Epithelial cell of esophagus (primary cell): ENCODE measurements at regions not wholly inside any gene's neighbourhood (a gene's known extent, or its start where the extent isn't known, plus 50 kb on each side); places are given as distances from the start of the nearest gene placed in this dataset.

Source experiments
- DNase-seq: peaks from one replicate; pipeline ENCODE4 v3.0.0; 2010; ENCODE audit warnings: low read depth
- H3K4me3 ChIP-seq: 2 replicates; pipeline ENCODE4 v1.5.1; 2011; ENCODE audit warnings: mild to moderate bottlenecking, low read length, control low read depth
- CTCF ChIP-seq: IDR thresholded peaks from 2 replicates; pipeline ENCODE4 v1.5.1; 2011; ENCODE audit warnings: low read depth, mild to moderate bottlenecking, low read length, control low read depth, inconsistent platforms; ENCODE audit not compliant: insufficient read depth; ENCODE audit errors: missing control alignments

GRCh38 chr10:113303544-113304146 lies 249.2 kb upstream of the HABP2 start:
- peak; percentile 64 for DNase-seq
- no peak for TF ChIP-seq CTCF
- H3K4me3 ChIP-seq, result no peak overlapping the region

GRCh38 chr10:113304726-113305125 lies 248.1 kb upstream of the HABP2 start:
- TF ChIP-seq CTCF, result no peak
- DNase-seq, result no peak
- no peak overlapping the region for H3K4me3 ChIP-seq

- TF ChIP-seq CTCF, result no peak
- peak; percentile 15 for DNase-seq
- H3K4me3 ChIP-seq, result no peak overlapping the region
These were observed 247.0 kb upstream of the HABP2 start for GRCh38 chr10:113305871-113306270.

GRCh38 chr10:113309791-113310190 lies 243.1 kb upstream of the HABP2 start:
- no peak for TF ChIP-seq CTCF
- H3K4me3 ChIP-seq, result no peak overlapping the region
- no peak for DNase-seq

GRCh38 chr10:113310347-113310746 lies 242.5 kb upstream of the HABP2 start:
- no peak for TF ChIP-seq CTCF
- no peak overlapping the region for H3K4me3 ChIP-seq
- DNase-seq, result no peak

GRCh38 chr10:113313048-113313602 lies 239.7 kb upstream of the HABP2 start:
- DNase-seq, result no peak
- no peak for TF ChIP-seq CTCF
- no peak overlapping the region for H3K4me3 ChIP-seq

GRCh38 chr10:113313722-113314121 lies 239.1 kb upstream of the HABP2 start:
- TF ChIP-seq CTCF, result no peak
- H3K4me3 ChIP-seq, result no peak overlapping the region
- DNase-seq, result no peak
